H1 (cell line): ENCODE measurements at regions not wholly inside any gene's neighbourhood (a gene's known extent, or its start where the extent isn't known, plus 50 kb on each side); places are given as distances from the start of the nearest gene placed in this dataset.

Experiments used
- CTCF ChIA-PET: fragments of 300-600 bp; sonication (Branson Sonifier 250); formaldehyde crosslinking; loops from one replicate; lab custom pipeline; 2021; ENCODE audit not compliant: partially characterized antibody; lab: Charles Lee
- POLR2A ChIA-PET: fragments of 300-600 bp; sonication (Branson Sonifier 250); formaldehyde crosslinking; loops from one replicate; lab custom pipeline; 2021; ENCODE audit warnings: inconsistent platforms; ENCODE audit not compliant: partially characterized antibody; lab: Charles Lee
- DNase-seq, 2 experiments: peaks; one replicate each; pipeline versions ENCODE4 v3.0.0 to v3.0.0-alpha.2; 2010 to 2022; ENCODE audit warnings: low spot score in 2 of 2, low read depth in 1 of 2, mixed read lengths in 1 of 2
- FAIRE-seq: peaks from 2 replicates; lab custom pipeline; 2011; peaks lifted over from hg19 to GRCh38; lab: Jason Lieb, UNC
- H2AFZ ChIP-seq: 2 replicates; pipeline ENCODE4 v1.8.1; 2012; ENCODE audit warnings: low read length, inconsistent platforms
- H2AK5ac ChIP-seq: 2 replicates; pipeline ENCODE4 v1.6.1; 2013; ENCODE audit warnings: low read depth, low read length
- H2BK120ac ChIP-seq: replicated peaks from 2 replicates; pipeline ENCODE3; 2013; ENCODE audit warnings: low read depth, low read length, inconsistent platforms
- H2BK12ac ChIP-seq: 2 replicates; pipeline ENCODE4 v1.6.1; 2013; ENCODE audit warnings: low read depth, low read length
- H2BK15ac ChIP-seq: 2 replicates; pipeline ENCODE4 v1.6.1; 2013; ENCODE audit warnings: low read length
- H2BK20ac ChIP-seq: 2 replicates; pipeline ENCODE4 v1.6.1; 2013; ENCODE audit warnings: low read length
- H2BK5ac ChIP-seq: 2 replicates; pipeline ENCODE4 v1.6.1; 2013; ENCODE audit warnings: low read depth, low read length
- H3K14ac ChIP-seq: 2 replicates; pipeline ENCODE4 v1.6.1; 2013; ENCODE audit warnings: inconsistent platforms; ENCODE audit not compliant: insufficient read length
- H3K18ac ChIP-seq: 2 replicates; pipeline ENCODE4 v1.6.1; 2013; ENCODE audit warnings: low read length; ENCODE audit errors: extremely low read depth
- H3K23ac ChIP-seq: 2 replicates; pipeline ENCODE4 v1.6.1; 2013; ENCODE audit warnings: inconsistent platforms; ENCODE audit not compliant: insufficient read length
- H3K23me2 ChIP-seq: 2 replicates; pipeline ENCODE4 v1.6.1; 2013; ENCODE audit warnings: low read depth, low read length
- H3K27ac ChIP-seq: 2 replicates; pipeline ENCODE4 v1.6.1; 2011; ENCODE audit warnings: low read depth, low read length, inconsistent platforms
- H3K27me3 ChIP-seq, 4 experiments: replicated peaks in 1 of 4; 1 replicate in 1 of 4; 2 replicates in 3 of 4; pipeline versions ENCODE4 v1.6.1 to v1.8.1; 2011 to 2013; ENCODE audit warnings: low read length in 3 of 4, mild to moderate bottlenecking in 3 of 4, inconsistent platforms in 2 of 4, mixed read lengths in 2 of 4, moderate library complexity in 1 of 4; ENCODE audit not compliant: control insufficient read depth in 3 of 4, insufficient read depth in 3 of 4; ENCODE audit errors: extremely low read depth in 1 of 4
- H3K36me3 ChIP-seq, 4 experiments: 2 replicates each; pipeline versions ENCODE4 v1.6.1 to v1.8.1; 2011 to 2013; ENCODE audit warnings: mild to moderate bottlenecking in 4 of 4, low read length in 3 of 4, moderate library complexity in 2 of 4, control low read depth in 1 of 4, inconsistent platforms in 1 of 4; ENCODE audit not compliant: insufficient read depth in 4 of 4, control insufficient read depth in 2 of 4
- H3K4ac ChIP-seq: replicated peaks from 2 replicates; pipeline ENCODE3; 2013; ENCODE audit warnings: low read length, low read depth, mixed read lengths, inconsistent platforms; ENCODE audit not compliant: insufficient read length
- H3K4me1 ChIP-seq, 4 experiments: replicated peaks in 1 of 4; 1 replicate in 1 of 4; 2 replicates in 3 of 4; pipeline versions ENCODE4 v1.6.1 to v1.8.1; 2011 to 2013; ENCODE audit warnings: low read length in 3 of 4, inconsistent platforms in 2 of 4, mixed read lengths in 1 of 4; ENCODE audit not compliant: insufficient read depth in 4 of 4, control insufficient read depth in 3 of 4
- H3K4me2 ChIP-seq, 2 experiments: 2 replicates each; pipeline versions ENCODE4 v1.6.1 to v1.8.1; 2011 to 2013; ENCODE audit warnings: low read depth in 2 of 2, low read length in 2 of 2, control low read depth in 1 of 2, inconsistent platforms in 1 of 2, mild to moderate bottlenecking in 1 of 2; ENCODE audit not compliant: insufficient read depth in 1 of 2
- H3K4me3 ChIP-seq, 4 experiments: fragments of 200-600, 300-600 bp in 1 of 4; sonication (generic), shearing (Covaris generic), sonication (Bioruptor Twin) in 1 of 4; 2 replicates each; pipeline versions ENCODE4 v1.5.1 to v1.8.1; 2011 to 2016; ENCODE audit warnings: low read length in 4 of 4, low read depth in 3 of 4, control low read depth in 2 of 4, inconsistent platforms in 2 of 4, mild to moderate bottlenecking in 2 of 4, mixed read lengths in 1 of 4, moderate library complexity in 1 of 4; ENCODE audit not compliant: insufficient read depth in 2 of 4; ENCODE audit errors: extremely low read depth in 1 of 4
- H3K56ac ChIP-seq: replicated peaks from 2 replicates; pipeline ENCODE3; 2013; ENCODE audit warnings: low read depth, mild to moderate bottlenecking, mixed read lengths, low read length, inconsistent platforms; ENCODE audit not compliant: insufficient read length
- H3K79me1 ChIP-seq: 2 replicates; pipeline ENCODE4 v1.6.1; 2013; ENCODE audit warnings: low read depth, low read length, control low read depth
- H3K79me2 ChIP-seq, 2 experiments: 2 replicates each; pipeline versions ENCODE4 v1.6.1 to v1.8.1; 2012 to 2013; ENCODE audit warnings: low read length in 2 of 2, mild to moderate bottlenecking in 2 of 2, inconsistent platforms in 1 of 2; ENCODE audit not compliant: insufficient read depth in 2 of 2, control insufficient read depth in 1 of 2
- H3K9ac ChIP-seq, 4 experiments: replicated peaks in 1 of 4; 1 replicate in 1 of 4; 2 replicates in 3 of 4; pipeline versions ENCODE4 v1.6.1 to v1.8.1; 2011 to 2013; ENCODE audit warnings: low read depth in 3 of 4, low read length in 3 of 4, control low read depth in 2 of 4, mild to moderate bottlenecking in 2 of 4, moderate library complexity in 2 of 4, inconsistent platforms in 1 of 4; ENCODE audit errors: extremely low read depth in 1 of 4
- H3K9me3 ChIP-seq, 2 experiments: 2 replicates each; pipeline versions ENCODE4 v1.6.1 to v1.8.1; 2012 to 2013; ENCODE audit warnings: mild to moderate bottlenecking in 2 of 2, moderate library complexity in 2 of 2, control low read depth in 1 of 2, inconsistent platforms in 1 of 2, low read depth in 1 of 2, low read length in 1 of 2, mixed read lengths in 1 of 2; ENCODE audit not compliant: insufficient read depth in 2 of 2
- H4K20me1 ChIP-seq, 2 experiments: replicated peaks in 1 of 2; 2 replicates each; pipeline versions ENCODE3 to v1.8.1; 2011 to 2013; ENCODE audit warnings: inconsistent platforms in 2 of 2, low read length in 2 of 2, mild to moderate bottlenecking in 1 of 2; ENCODE audit not compliant: insufficient read depth in 2 of 2, control insufficient read depth in 1 of 2
- H4K5ac ChIP-seq: 2 replicates; pipeline ENCODE4 v1.6.1; 2013; ENCODE audit warnings: low read length, low read depth, mixed read lengths, inconsistent platforms; ENCODE audit not compliant: insufficient read length
- H4K8ac ChIP-seq: 2 replicates; pipeline ENCODE4 v1.8.0; 2013; ENCODE audit warnings: mild to moderate bottlenecking, moderate library complexity, low read length, inconsistent platforms; ENCODE audit not compliant: insufficient read depth; ENCODE audit errors: extremely low read depth
- H4K91ac ChIP-seq: replicated peaks from 2 replicates; pipeline ENCODE3; 2013; ENCODE audit warnings: low read length, mixed read lengths, inconsistent platforms; ENCODE audit not compliant: insufficient read length
- CBX8 ChIP-seq: fragments of 300-800, 300-1000 bp; sonication (generic); IDR thresholded peaks from 2 replicates; pipeline ENCODE4 v1.7.1; 2016; ENCODE audit warnings: low read depth, low read length, borderline replicate concordance
- CHD1 ChIP-seq: IDR thresholded peaks from 2 replicates; pipeline ENCODE4 v1.6.1; 2012; ENCODE audit warnings: low read depth, low read length, improper control_type of control experiment
- CHD2 ChIP-seq: IDR thresholded peaks from 2 replicates; pipeline ENCODE4 v1.6.1; 2012; ENCODE audit warnings: low read length, improper control_type of control experiment
- EZH2 ChIP-seq: fragments of 200-600 bp; sonication (generic); IDR thresholded peaks from 2 replicates; pipeline ENCODE4 v1.7.1; 2012; ENCODE audit warnings: low read depth, mild to moderate bottlenecking, moderate library complexity, low read length, inconsistent platforms; ENCODE audit not compliant: severe bottlenecking
- GABPA ChIP-seq: IDR thresholded peaks from 2 replicates; pipeline ENCODE4 v1.6.1; 2011; ENCODE audit warnings: mild to moderate bottlenecking, low read length, moderate library complexity, borderline replicate concordance; ENCODE audit not compliant: insufficient read depth
- HDAC2 ChIP-seq, 2 experiments: fragments of 300-600 bp in 1 of 2; sonication (generic) in 1 of 2; IDR thresholded peaks; 2 replicates each; pipeline ENCODE4 v1.6.1; 2011 to 2012; ENCODE audit warnings: low read depth in 2 of 2, low read length in 2 of 2, mild to moderate bottlenecking in 2 of 2, moderate library complexity in 2 of 2, borderline replicate concordance in 1 of 2, inconsistent platforms in 1 of 2
- POLR2A ChIP-seq, 2 experiments: IDR thresholded peaks; 1 replicate in 1 of 2; 2 replicates in 1 of 2; pipeline ENCODE4 v1.6.1; 2011; ENCODE audit warnings: low read depth in 2 of 2, low read length in 2 of 2, mild to moderate bottlenecking in 2 of 2; ENCODE audit errors: control extremely low read depth in 1 of 2
- RAD21 ChIP-seq, 2 experiments: IDR thresholded peaks in 1 of 2; conservative IDR thresholded peaks in 1 of 2; 2 replicates each; pipeline ENCODE4 v1.6.1; 2011; ENCODE audit warnings: low read depth in 2 of 2, low read length in 2 of 2, improper control_type of control experiment in 1 of 2, inconsistent platforms in 1 of 2, mild to moderate bottlenecking in 1 of 2, moderate library complexity in 1 of 2
- SAP30 ChIP-seq: fragments of 300-600 bp; sonication (generic); IDR thresholded peaks from 2 replicates; pipeline ENCODE4 v1.7.1; 2012; ENCODE audit warnings: low read length, moderate library complexity, mild to moderate bottlenecking, inconsistent platforms; ENCODE audit not compliant: insufficient read depth, insufficient replicate concordance
- TAF1 ChIP-seq: IDR thresholded peaks from 2 replicates; pipeline ENCODE4 v1.6.1; 2011; ENCODE audit warnings: mild to moderate bottlenecking, low read depth, low read length
- YY1 ChIP-seq: IDR thresholded peaks from 2 replicates; pipeline ENCODE4 v1.6.1; 2011; ENCODE audit warnings: low read depth, mild to moderate bottlenecking, low read length
- WGBS, 2 experiments: shearing (Covaris generic) in 1 of 2; methylation state at CpG; one replicate each; pipeline versions ENCODE4 v1.1.6 to v1.1.7; 2013 to 2015; ENCODE audit warnings: low lambda C conversion rate in 2 of 2, mixed read lengths in 2 of 2, inconsistent platforms in 1 of 2, low coverage in 1 of 2, missing lambda C conversion rate in 1 of 2; ENCODE audit not compliant: insufficient replicate concordance in 2 of 2, insufficient coverage in 1 of 2, insufficient read length in 1 of 2; ENCODE audit errors: extremely low coverage in 1 of 2, missing lambda C conversion rate in 1 of 2; 5-methylcytosine and 5-hydroxymethylcytosine counted together
- TF ChIP-seq, protein P1 (sequence below): IDR thresholded peaks from 2 replicates; pipeline ENCODE4 v1.6.1; 2011; ENCODE audit warnings: low read depth, mild to moderate bottlenecking, low read length; ENCODE audit not compliant: insufficient read depth

GRCh38 chr16:51508490-51509212, 357.6 kb upstream of the SALL1 start:
- CTCF ChIA-PET = no interaction called here
- no peak for FAIRE-seq
- H2BK120ac ChIP-seq = no peak overlapping the region
- H3K79me1 ChIP-seq = no peaks in the 10 kb centered on the region
- H2BK12ac ChIP-seq = no peak overlapping the region
- no peak overlapping the region for H3K14ac ChIP-seq
- no peaks in the 10 kb centered on the region for H3K79me2 ChIP-seq
- H3K4me2 ChIP-seq = no peak overlapping the region
- no peaks in the 10 kb centered on the region for H4K20me1 ChIP-seq
- H3K23ac ChIP-seq = no peak overlapping the region
- no peak overlapping the region for H3K56ac ChIP-seq
- H2AK5ac ChIP-seq = no peak overlapping the region
- H4K5ac ChIP-seq = no peak overlapping the region
- no peak overlapping the region for H3K9ac ChIP-seq
- H2BK5ac ChIP-seq = no peak overlapping the region
- H3K27ac ChIP-seq = no peak overlapping the region
- no peak overlapping the region for H2AFZ ChIP-seq
- no peaks in the 10 kb centered on the region for H3K23me2 ChIP-seq
- H3K27me3 ChIP-seq = no peaks in the 10 kb centered on the region
- no peaks in the 10 kb centered on the region for H3K4me1 ChIP-seq
- H3K4ac ChIP-seq = no peak overlapping the region
- no peak overlapping the region for H3K18ac ChIP-seq
- H3K36me3 ChIP-seq = no peaks in the 10 kb centered on the region
- no peak overlapping the region for H2BK20ac ChIP-seq
- DNase-seq = no peak
- 92% methylated on average over 4 of the region's 4 CpGs; no CpG with 5 or more reads in 1 of the 2 experiments for WGBS, 2 experiments
- no peak overlapping the region for H4K91ac ChIP-seq
- H3K9me3 ChIP-seq = peaks cover 3 to 6% of the 10 kb centered on the region in 2 experiments; a peak in 3 of 4 replicates
- H4K8ac ChIP-seq = no peak overlapping the region
- no peak overlapping the region for H3K4me3 ChIP-seq
- POLR2A ChIA-PET = no interaction called here
- H2BK15ac ChIP-seq = no peak overlapping the region
- TF ChIP-seq YY1 = no peak
- no peak for TF ChIP-seq CBX8
- no peak for TF ChIP-seq EZH2
- no peak for TF ChIP-seq HDAC2 (IDR thresholded peaks at IDR 0.05; ENCODE audit: borderline replicate concordance in 1 of 2, low read depth in 2 of 2, low read length in 2 of 2)
- TF ChIP-seq, protein P1, sequence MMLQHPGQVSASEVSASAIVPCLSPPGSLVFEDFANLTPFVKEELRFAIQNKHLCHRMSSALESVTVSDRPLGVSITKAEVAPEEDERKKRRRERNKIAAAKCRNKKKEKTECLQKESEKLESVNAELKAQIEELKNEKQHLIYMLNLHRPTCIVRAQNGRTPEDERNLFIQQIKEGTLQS = no peak
- TF ChIP-seq TAF1 = no peak
- TF ChIP-seq CHD1 = no peak
- TF ChIP-seq RAD21 (IDR thresholded peaks at IDR 0.05 in 1 of 2, conservative IDR thresholded peaks at IDR 0.05 in 1 of 2; ENCODE audit: low read depth in 2 of 2, low read length in 2 of 2) = no peak
- no peak for TF ChIP-seq SAP30
- no peak for TF ChIP-seq CHD2
- no peak for TF ChIP-seq GABPA
- TF ChIP-seq POLR2A (IDR thresholded peaks at IDR 0.05; ENCODE audit: control extremely low read depth in 1 of 2, low read depth in 2 of 2, low read length in 2 of 2) = no peak
